ENCODE measurements at regions not wholly inside any gene's neighbourhood (a gene's known extent, or its start where the extent isn't known, plus 50 kb on each side); places are given as distances from the start of the nearest gene placed in this dataset.

DNA sequence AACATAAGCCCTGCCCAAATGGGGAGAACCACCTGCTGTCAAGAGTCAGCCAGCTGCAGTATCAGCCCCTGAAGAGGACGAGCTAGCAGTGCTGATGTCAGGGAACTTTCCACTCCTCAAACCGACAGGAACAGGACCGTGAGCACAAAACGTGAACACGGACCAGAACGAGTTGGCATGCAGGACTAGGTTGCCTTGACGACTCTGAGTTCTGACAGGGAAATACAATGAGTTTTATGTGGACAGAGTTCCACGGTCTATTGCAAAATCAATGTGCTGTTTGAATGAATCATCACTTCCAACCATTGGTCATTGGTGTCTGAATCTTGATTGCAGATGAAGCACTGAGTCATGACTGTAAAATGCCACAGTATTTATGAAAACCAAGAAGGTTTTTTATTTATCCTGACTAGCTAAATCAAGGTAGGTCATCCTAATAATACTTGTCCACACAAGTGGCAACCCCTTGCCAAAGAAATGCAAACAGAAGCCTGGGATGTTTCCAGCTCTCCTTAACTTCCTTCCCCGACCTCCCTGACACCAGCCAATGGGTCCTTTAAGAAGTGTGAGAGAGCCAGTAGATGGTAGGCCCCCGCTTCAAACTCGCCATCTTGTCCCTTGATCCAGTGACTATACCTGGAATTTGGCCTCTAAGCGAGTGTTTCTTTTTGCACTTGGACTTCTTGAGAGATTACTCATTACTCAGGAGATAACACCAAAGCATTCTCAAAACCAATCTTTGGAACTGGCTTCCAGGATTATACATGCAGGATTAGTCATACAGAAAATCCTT is 119.6 kb downstream of the ASB7 start (continued):
- TF ChIP-seq, protein P1, sequence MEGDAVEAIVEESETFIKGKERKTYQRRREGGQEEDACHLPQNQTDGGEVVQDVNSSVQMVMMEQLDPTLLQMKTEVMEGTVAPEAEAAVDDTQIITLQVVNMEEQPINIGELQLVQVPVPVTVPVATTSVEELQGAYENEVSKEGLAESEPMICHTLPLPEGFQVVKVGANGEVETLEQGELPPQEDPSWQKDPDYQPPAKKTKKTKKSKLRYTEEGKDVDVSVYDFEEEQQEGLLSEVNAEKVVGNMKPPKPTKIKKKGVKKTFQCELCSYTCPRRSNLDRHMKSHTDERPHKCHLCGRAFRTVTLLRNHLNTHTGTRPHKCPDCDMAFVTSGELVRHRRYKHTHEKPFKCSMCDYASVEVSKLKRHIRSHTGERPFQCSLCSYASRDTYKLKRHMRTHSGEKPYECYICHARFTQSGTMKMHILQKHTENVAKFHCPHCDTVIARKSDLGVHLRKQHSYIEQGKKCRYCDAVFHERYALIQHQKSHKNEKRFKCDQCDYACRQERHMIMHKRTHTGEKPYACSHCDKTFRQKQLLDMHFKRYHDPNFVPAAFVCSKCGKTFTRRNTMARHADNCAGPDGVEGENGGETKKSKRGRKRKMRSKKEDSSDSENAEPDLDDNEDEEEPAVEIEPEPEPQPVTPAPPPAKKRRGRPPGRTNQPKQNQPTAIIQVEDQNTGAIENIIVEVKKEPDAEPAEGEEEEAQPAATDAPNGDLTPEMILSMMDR (tag by site-specific recombination; IDR thresholded peaks at IDR 0.05), result no peak
- no peak for TF ChIP-seq ZNF16 (tag by site-specific recombination; IDR thresholded peaks at IDR 0.05; ENCODE audit: low read depth)
- TF ChIP-seq SP2 (tag by site-specific recombination; IDR thresholded peaks at IDR 0.05), result peak; percentile 23; the same call in 1 of the 2 replicates
- TF ChIP-seq ZNF629 (tag by site-specific recombination; IDR thresholded peaks at IDR 0.05), result peak; percentile 79
- peak; percentile 37; the same call in 1 of the 2 replicates for TF ChIP-seq ZBTB21 (tag by site-specific recombination; IDR thresholded peaks at IDR 0.05)
- TF ChIP-seq, protein P2, sequence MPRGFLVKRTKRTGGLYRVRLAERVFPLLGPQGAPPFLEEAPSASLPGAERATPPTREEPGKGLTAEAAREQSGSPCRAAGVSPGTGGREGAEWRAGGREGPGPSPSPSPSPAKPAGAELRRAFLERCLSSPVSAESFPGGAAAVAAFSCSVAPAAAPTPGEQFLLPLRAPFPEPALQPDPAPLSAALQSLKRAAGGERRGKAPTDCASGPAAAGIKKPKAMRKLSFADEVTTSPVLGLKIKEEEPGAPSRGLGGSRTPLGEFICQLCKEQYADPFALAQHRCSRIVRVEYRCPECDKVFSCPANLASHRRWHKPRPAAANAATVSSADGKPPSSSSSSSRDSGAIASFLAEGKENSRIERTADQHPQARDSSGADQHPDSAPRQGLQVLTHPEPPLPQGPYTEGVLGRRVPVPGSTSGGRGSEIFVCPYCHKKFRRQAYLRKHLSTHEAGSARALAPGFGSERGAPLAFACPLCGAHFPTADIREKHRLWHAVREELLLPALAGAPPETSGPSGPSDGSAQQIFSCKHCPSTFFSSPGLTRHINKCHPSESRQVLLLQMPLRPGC (tag by site-specific recombination; IDR thresholded peaks at IDR 0.05), result peak; percentile 12; the same call in 1 of the 2 replicates
- TF ChIP-seq ZNF426 (tag by site-specific recombination; IDR thresholded peaks at IDR 0.05), result no peak
- TF ChIP-seq GLI4 (tag by site-specific recombination; IDR thresholded peaks at IDR 0.05), result no peak
- TF ChIP-seq ZBTB17 (tag by site-specific recombination; IDR thresholded peaks at IDR 0.05), result peak; percentile 47; the same call in 1 of the 2 replicates

DNA sequence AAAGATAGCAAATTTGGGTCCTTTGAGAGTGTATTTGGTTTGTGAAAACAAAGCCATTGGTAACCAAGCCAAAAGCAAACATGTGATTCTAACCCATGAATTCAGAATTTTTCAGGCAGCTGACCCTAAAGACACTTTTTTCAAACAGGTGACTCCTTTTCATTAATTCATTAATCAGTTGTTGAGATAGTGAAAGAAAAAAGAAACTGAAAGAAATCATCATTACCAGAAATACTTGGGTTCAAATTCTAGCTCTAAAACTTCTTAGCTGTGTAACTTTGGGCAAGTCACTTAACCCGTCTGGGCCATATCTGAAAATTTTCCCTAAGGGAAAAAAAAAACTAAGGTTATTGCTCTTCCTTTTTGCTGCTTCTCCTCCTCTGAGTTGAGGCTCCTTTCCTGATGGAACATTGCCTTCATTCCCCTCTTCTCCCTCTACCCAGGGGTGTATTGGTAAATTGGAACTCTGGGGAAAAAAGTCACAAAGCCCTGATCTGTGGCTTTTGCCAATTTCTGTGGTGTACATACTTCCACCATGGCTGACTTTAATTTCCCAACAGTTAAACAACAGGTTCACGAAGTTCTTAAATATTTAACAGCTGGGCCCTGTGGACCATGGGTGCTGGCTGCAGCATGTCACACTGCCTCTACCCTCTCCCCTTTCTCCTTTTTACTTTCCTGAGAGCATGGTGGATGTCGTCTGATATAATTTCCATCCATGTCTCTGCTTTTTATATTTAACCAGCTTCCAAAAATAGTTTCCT is 120.3 kb downstream of the ASB7 start:
- H3K9me3 ChIP-seq (ENCODE audit: control insufficient read depth, insufficient read depth, low read depth, low read length), result no peaks in the 10 kb centered on the region
- POLR2A ChIA-PET, result no interaction called here
- CTCF ChIA-PET, result no interaction called here

More for the DNA sequence above, 120.3 kb downstream of the ASB7 start:
- Histone ChIP-seq H3K27ac (ENCODE audit: extremely low read depth, low read depth, low read length) (no peak overlapping the region), H3K4me1 (ENCODE audit: control insufficient read depth, insufficient read depth, low read length) (peaks cover 7% of the 10 kb centered on the region; the same call in 1 of the 2 replicates), H3K4me3 (ENCODE audit: low read depth, low read length) (no peak overlapping the region), H3K36me3 (ENCODE audit: control insufficient read depth in 2 of 2, insufficient read depth in 1 of 2, low read length in 2 of 2) (no peaks in the 10 kb centered on the region)
- TF ChIP-seq ZNF2 (tag by site-specific recombination; IDR thresholded peaks at IDR 0.05) (no peak), TRIM28 (IDR thresholded peaks at IDR 0.05; ENCODE audit: borderline replicate concordance, low read length) (no peak), ZNF473 (tag by site-specific recombination; IDR thresholded peaks at IDR 0.05) (no peak), SCRT2 (tag by site-specific recombination; IDR thresholded peaks at IDR 0.05) (no peak), ZNF510 (tag by site-specific recombination; IDR thresholded peaks at IDR 0.05; ENCODE audit: insufficient replicate concordance) (no peak), ZNF19 (tag by site-specific recombination; IDR thresholded peaks at IDR 0.05; ENCODE audit: low read depth) (no peak), ZNF777 (tag by site-specific recombination; IDR thresholded peaks at IDR 0.05; ENCODE audit: borderline replicate concordance) (no peak), ZNF596 (tag by site-specific recombination; IDR thresholded peaks at IDR 0.05) (no peak), ZNF621 (tag by site-specific recombination; IDR thresholded peaks at IDR 0.05) (no peak), ZSCAN30 (tag by site-specific recombination; IDR thresholded peaks at IDR 0.05) (no peak), ZNF555 (tag by site-specific recombination; conservative IDR thresholded peaks at IDR 0.05) (no peak), SCRT1 (tag by site-specific recombination; IDR thresholded peaks at IDR 0.05; ENCODE audit: borderline replicate concordance) (no peak), ZNF544 (tag by site-specific recombination; IDR thresholded peaks at IDR 0.05) (no peak)
- TF ChIP-seq, protein P1 (tag by site-specific recombination; IDR thresholded peaks at IDR 0.05), result no peak
- TF ChIP-seq, protein P3, sequence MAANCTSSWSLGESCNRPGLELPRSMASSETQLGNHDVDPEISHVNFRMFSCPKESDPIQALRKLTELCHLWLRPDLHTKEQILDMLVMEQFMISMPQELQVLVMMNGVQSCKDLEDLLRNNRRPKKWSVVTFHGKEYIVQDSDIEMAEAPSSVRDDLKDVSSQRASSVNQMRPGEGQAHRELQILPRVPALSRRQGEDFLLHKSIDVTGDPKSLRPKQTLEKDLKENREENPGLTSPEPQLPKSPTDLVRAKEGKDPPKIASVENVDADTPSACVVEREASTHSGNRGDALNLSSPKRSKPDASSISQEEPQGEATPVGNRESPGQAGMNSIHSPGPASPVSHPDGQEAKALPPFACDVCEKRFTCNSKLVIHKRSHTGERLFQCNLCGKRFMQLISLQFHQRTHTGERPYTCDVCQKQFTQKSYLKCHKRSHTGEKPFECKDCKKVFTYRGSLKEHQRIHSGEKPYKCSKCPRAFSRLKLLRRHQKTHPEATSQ (tag by site-specific recombination; IDR thresholded peaks at IDR 0.05), result no peak

All from HEK293 (cell line).